Islet precursor cell (in vitro differentiated cells): ENCODE measurements at regions not wholly inside any gene's neighbourhood (a gene's known extent, or its start where the extent isn't known, plus 50 kb on each side); places are given as distances from the start of the nearest gene placed in this dataset.
"Not testable (repeated sequence)": the region's sequence is repeated elsewhere in the genome, so short reads cannot be mapped to it uniquely, and the experiment has no call there.

Experiments
- DNase-seq: peaks from one replicate; pipeline ENCODE4 v3.0.0-alpha.2; 2018

DNA sequence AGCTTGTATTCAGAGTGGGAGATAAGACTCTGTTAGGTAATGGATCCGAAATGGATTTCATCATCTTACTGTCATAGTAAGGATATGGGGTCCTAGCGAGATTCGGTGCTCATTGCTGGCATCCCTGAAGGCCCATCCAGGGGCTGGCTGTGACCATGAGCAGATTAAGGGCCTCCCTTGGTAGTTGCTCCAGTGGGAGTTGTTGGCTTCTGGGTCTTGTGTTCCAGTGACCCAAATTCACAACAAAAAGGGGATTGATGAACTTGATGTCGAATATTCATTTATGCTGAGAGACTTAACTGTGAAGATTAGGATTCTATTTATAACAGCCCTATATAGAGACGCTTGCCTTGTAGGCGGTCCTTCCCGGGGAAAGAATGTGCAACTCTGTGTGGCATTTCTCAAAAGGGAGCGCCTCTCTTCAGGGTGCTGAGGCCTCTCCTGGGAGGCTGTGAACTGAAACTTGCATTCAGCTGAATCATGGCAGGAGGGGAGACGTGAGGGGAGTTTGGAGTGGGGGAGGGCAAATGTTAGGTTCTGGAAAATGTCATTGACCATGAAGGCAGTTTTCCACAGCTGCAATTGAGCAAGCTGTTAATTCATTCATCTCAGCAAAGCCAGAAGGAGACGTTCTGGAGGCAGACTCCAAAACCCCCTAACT is 233.1 kb upstream of the FZD8 start:
- peak; percentile 92 for DNase-seq

GRCh38 chr10:35874311-35875015 is 232.4 kb upstream of the FZD8 start:
- DNase-seq, result no peak

- no peak for DNase-seq
Observed at GRCh38 chr10:35872671-35873070, 230.6 kb upstream of the FZD8 start.

- DNase-seq, result no peak
Observed at GRCh38 chr10:35870665-35871310, 228.7 kb upstream of the FZD8 start.

DNA sequence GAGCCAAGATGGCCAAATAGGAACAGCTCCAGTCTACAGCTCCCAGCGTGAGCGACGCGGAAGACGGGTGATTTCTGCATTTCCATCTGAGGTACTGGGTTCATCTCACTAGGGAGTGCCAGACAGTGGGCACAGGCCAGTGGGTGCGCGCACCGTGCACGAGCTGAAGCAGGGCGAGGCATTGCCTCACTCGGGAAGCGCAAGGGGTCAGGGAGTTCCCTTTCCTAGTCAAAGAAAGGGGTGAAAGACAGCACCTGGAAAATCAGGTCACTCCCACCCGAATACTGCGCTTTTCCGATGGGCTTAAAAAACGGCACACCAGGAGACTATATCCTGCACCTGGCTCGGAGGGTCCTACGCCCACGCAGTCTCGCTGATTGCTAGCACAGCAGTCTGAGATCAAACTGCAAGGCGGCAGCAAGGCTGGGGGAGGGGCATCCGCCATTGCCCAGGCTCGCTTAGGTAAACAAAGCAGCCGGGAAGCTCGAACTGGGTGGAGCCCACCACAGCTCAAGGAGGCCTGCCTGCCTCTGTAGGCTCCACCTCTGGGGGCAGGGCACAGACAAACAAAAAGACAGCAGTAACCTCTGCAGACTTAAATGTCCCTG is 216.7 kb upstream of the FZD8 start:
- DNase-seq, result not testable (repeated sequence)

GRCh38 chr10:35857860-35858259 is 215.8 kb upstream of the FZD8 start:
- no peak for DNase-seq

DNA sequence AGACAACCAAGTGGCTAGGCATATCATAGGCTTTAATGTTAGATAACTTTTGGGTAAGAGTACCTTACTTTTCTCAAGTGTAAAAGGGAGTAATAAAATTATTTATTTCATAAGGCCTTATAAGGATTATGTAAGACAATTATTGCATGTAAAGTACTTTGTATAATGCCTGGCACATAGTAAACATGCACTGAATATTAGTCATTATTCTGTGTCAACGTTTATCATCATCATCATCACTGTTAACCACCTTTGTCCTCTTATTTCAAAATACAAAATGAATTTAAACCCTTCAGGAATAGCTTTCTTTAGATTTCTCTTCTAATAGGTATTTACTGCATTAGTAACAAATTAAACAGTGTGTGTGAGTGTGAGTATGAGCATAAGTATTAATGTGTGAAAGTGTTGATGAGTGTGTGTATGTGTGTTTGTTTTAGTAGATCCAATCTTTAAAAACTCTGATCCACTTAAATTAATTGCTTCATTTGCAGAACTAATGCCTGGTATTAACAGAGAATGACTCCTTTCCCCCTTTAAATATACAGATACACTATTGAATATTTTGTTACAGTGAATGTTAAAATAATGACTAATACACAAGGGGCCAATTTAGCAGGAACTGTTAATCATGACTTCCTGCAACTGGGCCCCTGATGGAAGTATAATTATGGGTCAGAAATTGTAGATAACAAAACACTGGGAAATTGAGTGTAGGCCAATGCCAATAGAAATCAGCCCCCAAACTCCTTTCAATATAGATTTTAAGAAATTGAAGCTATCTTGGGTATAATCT is 213.3 kb upstream of the FZD8 start:
- DNase-seq, result no peak

DNA sequence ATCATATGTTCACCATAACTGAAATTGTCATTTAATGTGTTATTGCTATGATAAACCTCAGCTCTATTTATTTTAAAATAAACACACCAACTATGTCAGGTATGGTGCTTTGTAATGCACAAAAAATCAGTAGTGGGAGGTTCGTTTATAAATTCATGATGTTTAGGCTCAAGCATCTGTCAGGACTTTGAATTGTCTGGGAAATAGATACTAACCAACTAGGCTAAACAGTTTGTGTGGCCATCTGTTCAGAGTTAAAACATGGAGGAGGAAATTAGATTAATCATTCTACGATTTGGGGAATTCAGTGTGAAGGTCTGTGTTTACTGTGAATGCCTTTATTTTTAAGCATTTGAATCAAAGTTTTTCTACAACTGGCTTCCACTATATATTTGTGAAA is 212.6 kb upstream of the FZD8 start:
- DNase-seq, result no peak

GRCh38 chr10:35852721-35853120 is 210.6 kb upstream of the FZD8 start:
- no peak for DNase-seq

DNA sequence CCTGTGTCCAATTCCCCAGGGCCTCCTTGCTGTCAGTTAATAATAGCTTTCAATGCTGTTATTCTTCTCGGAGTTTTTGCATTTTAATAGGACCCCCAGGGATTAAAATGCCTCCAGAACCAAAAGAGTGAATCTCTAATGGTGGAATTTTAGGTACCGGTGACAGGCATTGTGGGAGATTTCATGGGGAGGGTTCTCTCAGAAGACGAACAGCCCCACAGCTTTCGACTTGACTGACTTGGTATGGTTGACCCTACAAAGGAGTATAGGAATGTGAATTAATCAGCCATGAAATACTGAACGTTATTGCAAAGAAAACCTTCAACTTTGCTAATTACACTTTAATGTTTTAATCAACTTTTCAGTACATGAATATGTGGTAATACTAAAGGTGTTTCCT is 206.3 kb upstream of the FZD8 start:
- DNase-seq, result no peak

GRCh38 chr10:35844686-35845085 is 202.6 kb upstream of the FZD8 start:
- DNase-seq, result no peak

DNA sequence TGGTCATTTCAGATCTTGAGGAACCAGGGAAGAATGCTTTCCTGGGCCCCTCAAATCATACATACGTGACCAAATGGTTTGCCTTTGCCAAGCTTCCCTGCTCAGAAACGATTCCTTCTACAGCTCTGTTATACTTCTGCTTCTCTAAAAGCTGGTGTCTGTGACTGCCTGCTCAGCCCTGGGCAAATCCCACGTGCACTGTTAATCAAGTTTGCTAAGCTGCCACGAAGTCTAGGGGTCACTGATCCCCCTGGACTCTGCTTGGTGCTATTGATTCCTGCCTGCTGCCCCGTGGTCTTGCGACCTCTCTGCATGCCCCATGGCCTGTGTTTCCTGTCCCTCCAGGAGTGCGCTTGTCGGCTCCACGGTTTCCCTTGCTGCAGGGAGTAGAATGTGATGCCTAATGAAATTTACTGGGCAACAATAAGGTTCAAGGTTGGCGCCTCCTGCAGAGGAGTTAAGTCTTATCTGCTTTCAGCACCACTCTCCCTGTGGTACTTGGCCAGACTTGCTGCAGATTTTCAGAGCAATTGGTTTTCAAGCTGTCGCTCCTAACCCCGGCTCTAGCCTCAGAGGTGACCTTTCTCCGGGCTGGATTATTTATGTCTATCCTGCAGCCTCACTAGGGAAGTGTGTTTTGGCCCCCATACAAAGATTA is 201.6 kb upstream of the FZD8 start:
- DNase-seq, result peak; percentile 49

GRCh38 chr10:35838054-35838453 is 196.0 kb upstream of the FZD8 start:
- DNase-seq, result no peak

GRCh38 chr10:35835545-35835944 is 193.4 kb upstream of the FZD8 start:
- DNase-seq, result no peak

DNA sequence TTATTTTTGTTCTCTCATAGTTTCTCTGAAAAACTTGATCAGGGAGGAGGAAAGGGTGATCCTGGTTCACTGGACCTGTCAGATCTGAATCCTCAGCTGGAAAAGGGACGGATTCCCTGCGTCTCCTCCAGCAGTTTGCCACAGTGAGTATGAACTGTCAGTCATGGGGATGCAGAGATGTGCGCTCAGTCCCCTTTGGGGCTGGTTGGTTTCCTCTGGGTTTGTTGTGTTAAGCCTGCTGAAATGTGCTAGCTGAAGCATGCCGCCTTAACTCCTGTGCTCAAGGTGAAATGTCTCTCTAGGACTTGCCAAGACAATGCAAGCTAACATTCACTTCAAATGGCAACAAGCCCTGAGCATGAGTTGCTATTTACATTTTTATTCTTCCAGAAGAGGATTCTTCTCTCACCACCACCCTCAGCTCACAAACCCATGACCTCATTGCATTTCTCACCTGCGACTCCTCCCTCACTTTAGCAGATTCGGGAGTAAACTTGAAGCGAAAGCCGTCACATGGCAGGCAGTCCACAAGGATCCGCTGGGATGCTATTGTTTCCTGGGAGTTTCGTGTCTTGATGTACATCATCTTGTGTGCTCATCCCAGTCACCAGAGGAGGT is 192.9 kb upstream of the FZD8 start:
- no peak for DNase-seq

- DNase-seq, result no peak
Observed at GRCh38 chr10:35827783-35828182, 185.7 kb upstream of the FZD8 start.

DNA sequence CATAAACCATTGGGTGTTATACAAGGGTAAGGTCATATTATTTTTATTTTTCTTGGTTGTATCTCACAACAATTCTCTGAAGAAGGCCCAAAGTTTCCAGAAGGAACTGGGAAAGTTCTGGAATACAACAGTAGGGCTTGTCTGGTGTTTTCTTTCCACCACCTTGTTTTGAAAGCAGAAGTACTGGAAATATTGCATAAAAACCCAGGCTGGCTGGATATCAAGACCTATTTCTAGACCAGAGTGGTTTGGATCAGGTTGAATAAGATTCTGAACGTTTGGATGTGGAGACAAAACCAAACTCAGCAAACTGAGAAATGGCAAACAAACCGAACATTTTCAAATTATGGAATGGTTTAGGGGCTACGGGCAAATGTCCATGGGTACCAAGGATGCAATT is 182.6 kb upstream of the FZD8 start:
- DNase-seq, result no peak

GRCh38 chr10:35822316-35822715 is 180.2 kb upstream of the FZD8 start:
- peak; percentile 90 for DNase-seq

DNA sequence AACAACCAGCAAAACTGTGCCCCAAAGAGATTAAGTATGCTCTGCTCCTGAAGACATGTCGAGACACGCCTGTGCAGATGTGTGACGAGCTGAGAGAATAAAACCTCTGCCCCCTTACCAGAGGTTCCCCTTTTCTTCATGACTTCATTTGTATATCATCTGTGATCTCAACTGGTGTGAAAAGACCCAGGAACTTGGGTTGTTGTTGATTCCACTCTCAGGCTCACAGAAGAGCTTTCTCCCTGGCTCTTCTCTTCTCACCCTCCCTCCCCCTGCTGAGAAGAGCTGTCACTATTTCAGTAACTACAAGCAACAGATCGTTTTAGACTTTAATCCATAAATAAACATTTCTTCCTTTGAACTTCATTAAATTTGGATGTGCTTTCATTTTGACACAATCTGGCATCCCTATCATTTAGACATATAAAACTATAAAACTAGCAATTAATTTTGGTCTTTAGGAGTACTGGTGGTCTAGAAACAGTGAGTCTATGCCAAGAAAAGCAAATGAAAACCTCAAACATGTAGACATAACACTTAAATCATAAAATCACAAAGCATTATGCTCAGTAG is 179.3 kb upstream of the FZD8 start:
- no peak for DNase-seq

GRCh38 chr10:35819736-35820135 is 177.6 kb upstream of the FZD8 start:
- no peak for DNase-seq

- DNase-seq, result no peak
Observed at GRCh38 chr10:35819011-35819410, 176.9 kb upstream of the FZD8 start.

GRCh38 chr10:35817109-35817508 is 175.0 kb upstream of the FZD8 start:
- DNase-seq, result not testable (repeated sequence)
